Heart left ventricle (tissue), 13 donors: ENCODE measurements at regions not wholly inside any gene's neighbourhood (a gene's known extent, or its start where the extent isn't known, plus 50 kb on each side); places are given as distances from the start of the nearest gene placed in this dataset.

Experiments used
- CTCF ChIP-seq, 12 donors: fragments of 200-600 bp; sonication (generic) in 4 of 12; IDR thresholded peaks; one replicate each; pipeline versions ENCODE4 v1.5.0 to v1.8.0; 2018 to 2022; ENCODE audit warnings: antibody characterized with exemption in 12 of 12, mild to moderate bottlenecking in 5 of 12
- POLR2A ChIP-seq, 2 donors: fragments of 450-650 bp; IDR thresholded peaks; one replicate each; pipeline ENCODE4 v1.6.1; 2017; ENCODE audit warnings: antibody characterized with exemption in 2 of 2, mild to moderate bottlenecking in 2 of 2, moderate library complexity in 2 of 2
- donor health status: ischemic (EF 13 %, LVEDD 7.1; RV severe dilation, severe dysfunction).
- donor health status: DM: no; HTN: yes; CAD: no.
- donor health status: DM: no; HTN: no; CAD: no.
- donor health status: ischemic (EF 25% LVEDD 6.9; RV normal size, moderate dysfunction).
- donor health status: ischemic (EF 25% LVEDD 5.7; RV mildly dilated, moderate dysfunction).
- donor health status: ischemic (EF 35%, LVEDD 5.7; RV mildly dilated, moderate dysfunction).
- donor health status: nonischemic (EF 11% LVEDD 7.7; RV severe dilation, severe dysfunction).
- donor health status: DM: yes; HTN: yes; CAD: no.
- donor health status: PGD.
- donor health status: ischemic (EF 29% LVEDD 5.4; RV normal size, mild dysfunction).
- donor health status: nonischemic (EF 23%, LVEDD 6.1; RV moderate dilation, normal function).

DNA sequence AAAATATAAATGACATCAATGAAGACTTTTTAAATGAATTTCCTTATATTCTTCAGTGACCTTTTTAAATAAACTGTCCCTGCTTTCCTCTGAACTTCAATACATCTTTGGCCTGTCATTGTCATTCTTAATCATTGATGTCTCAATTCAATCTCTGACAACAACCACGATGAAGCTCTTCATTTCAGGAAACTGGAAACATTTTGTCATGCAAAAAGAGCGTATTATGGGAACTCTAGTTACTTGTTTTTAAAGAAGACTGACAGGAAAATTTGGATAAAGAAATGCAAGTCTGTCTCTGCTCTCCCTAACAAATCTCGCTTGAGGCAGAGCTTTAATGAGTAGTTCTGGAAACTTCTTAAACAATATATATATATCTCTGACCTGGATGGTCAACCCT is 535.8 kb upstream of the ADGRL2 start:
- TF ChIP-seq CTCF (IDR thresholded peaks at IDR 0.05) (no peak), POLR2A (IDR thresholded peaks at IDR 0.05) (no peak)
